Breast epithelium (tissue), 4 donors: ENCODE measurements at regions not wholly inside any gene's neighbourhood (a gene's known extent, or its start where the extent isn't known, plus 50 kb on each side); places are given as distances from the start of the nearest gene placed in this dataset.

Experiments used
- DNase-seq, 2 donors: peaks; one replicate each; pipeline ENCODE4 v3.0.0-alpha.2; 2019; ENCODE audit warnings: low spot score in 2 of 2
- H3K27ac ChIP-seq, 2 donors: fragments of 200-600 bp; sonication (generic) in 1 of 2; one replicate each; pipeline ENCODE4 v1.5.1; 2016 to 2019; ENCODE audit warnings: mild to moderate bottlenecking in 1 of 2
- H3K27me3 ChIP-seq, 2 donors: fragments of 200-600 bp; sonication (generic) in 1 of 2; one replicate each; pipeline versions ENCODE4 v1.5.1 to v1.6.0; 2017 to 2019; ENCODE audit warnings: control low read depth in 1 of 2, mild to moderate bottlenecking in 1 of 2
- H3K36me3 ChIP-seq: fragments of 200-600 bp; one replicate; pipeline ENCODE4 v1.5.1; 2019
- H3K4me1 ChIP-seq, 2 donors: fragments of 200-600 bp; sonication (generic); one replicate each; pipeline ENCODE4 v1.5.1; 2016 to 2019; ENCODE audit warnings: control low read depth in 1 of 2
- H3K4me3 ChIP-seq, 3 donors: fragments of 200-600 bp; sonication (generic); 1 replicate in 2 of 3; 2 replicates in 1 of 3; pipeline ENCODE4 v1.5.1; 2016 to 2019; ENCODE audit warnings: mild to moderate bottlenecking in 3 of 3, moderate library complexity in 2 of 3
- H3K9me3 ChIP-seq, 2 donors: fragments of 200-600 bp; sonication (generic) in 1 of 2; one replicate each; pipeline ENCODE4 v1.5.1; 2016 to 2019; ENCODE audit warnings: control low read depth in 1 of 2
- POLR2A ChIP-seq: fragments of 450-650 bp; IDR thresholded peaks from one replicate; pipeline ENCODE4 v1.6.1; 2016; ENCODE audit warnings: antibody characterized with exemption, mild to moderate bottlenecking, moderate library complexity
- POLR2AphosphoS5 ChIP-seq, 3 donors: sonication (generic); formaldehyde crosslinking; IDR thresholded peaks; one replicate each; pipeline ENCODE4 v1.6.1; 2017; ENCODE audit warnings: antibody characterized with exemption in 3 of 3
- intact Hi-C: fragments of 100-400 bp; cut with DNase I; formaldehyde crosslinking; loops from one replicate; pipeline ENCODE4 v1.15.1; 2023; ENCODE audit warnings: low total_unique reads
- TF ChIP-seq, protein P1 (sequence below), 3 donors: fragments of 450-650 bp; IDR thresholded peaks; one replicate each; pipeline ENCODE4 v1.5.1; 2016 to 2017; ENCODE audit warnings: antibody characterized with exemption in 3 of 3, mild to moderate bottlenecking in 3 of 3, moderate library complexity in 3 of 3

GRCh38 chr1:199044191-199044590, 405.4 kb downstream of the PTPRC start:
- intact Hi-C loops = no loop called here

GRCh38 chr1:199046618-199047017, 407.8 kb downstream of the PTPRC start:
- Histone ChIP-seq H3K9me3 (peaks cover 0 to 8% of the 10 kb centered on the region in 2 donors), H3K36me3 (no peaks in the 10 kb centered on the region), H3K27ac (no peak overlapping the region), H3K4me1 (no peaks in the 10 kb centered on the region), H3K4me3 (no peak overlapping the region), H3K27me3 (no peaks in the 10 kb centered on the region)
- TF ChIP-seq POLR2A = no peak
- no peak for TF ChIP-seq POLR2AphosphoS5 (IDR thresholded peaks at IDR 0.05)
- TF ChIP-seq, protein P1, sequence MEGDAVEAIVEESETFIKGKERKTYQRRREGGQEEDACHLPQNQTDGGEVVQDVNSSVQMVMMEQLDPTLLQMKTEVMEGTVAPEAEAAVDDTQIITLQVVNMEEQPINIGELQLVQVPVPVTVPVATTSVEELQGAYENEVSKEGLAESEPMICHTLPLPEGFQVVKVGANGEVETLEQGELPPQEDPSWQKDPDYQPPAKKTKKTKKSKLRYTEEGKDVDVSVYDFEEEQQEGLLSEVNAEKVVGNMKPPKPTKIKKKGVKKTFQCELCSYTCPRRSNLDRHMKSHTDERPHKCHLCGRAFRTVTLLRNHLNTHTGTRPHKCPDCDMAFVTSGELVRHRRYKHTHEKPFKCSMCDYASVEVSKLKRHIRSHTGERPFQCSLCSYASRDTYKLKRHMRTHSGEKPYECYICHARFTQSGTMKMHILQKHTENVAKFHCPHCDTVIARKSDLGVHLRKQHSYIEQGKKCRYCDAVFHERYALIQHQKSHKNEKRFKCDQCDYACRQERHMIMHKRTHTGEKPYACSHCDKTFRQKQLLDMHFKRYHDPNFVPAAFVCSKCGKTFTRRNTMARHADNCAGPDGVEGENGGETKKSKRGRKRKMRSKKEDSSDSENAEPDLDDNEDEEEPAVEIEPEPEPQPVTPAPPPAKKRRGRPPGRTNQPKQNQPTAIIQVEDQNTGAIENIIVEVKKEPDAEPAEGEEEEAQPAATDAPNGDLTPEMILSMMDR (IDR thresholded peaks at IDR 0.05) = no peak
- no peak for DNase-seq
- intact Hi-C loops = no loop called here

More at GRCh38 chr1:199044191-199044590, 405.4 kb downstream of the PTPRC start:
- no peak for TF ChIP-seq POLR2AphosphoS5 (IDR thresholded peaks at IDR 0.05)
- TF ChIP-seq, protein P1 (IDR thresholded peaks at IDR 0.05) = no peak
- no peak for TF ChIP-seq POLR2A
- H3K9me3 ChIP-seq = no peaks in the 10 kb centered on the region
- H3K27ac ChIP-seq = no peak overlapping the region
- no peak for DNase-seq
- H3K27me3 ChIP-seq = no peaks in the 10 kb centered on the region
- no peak overlapping the region for H3K4me3 ChIP-seq
- no peaks in the 10 kb centered on the region for H3K36me3 ChIP-seq
- H3K4me1 ChIP-seq = no peaks in the 10 kb centered on the region

DNA sequence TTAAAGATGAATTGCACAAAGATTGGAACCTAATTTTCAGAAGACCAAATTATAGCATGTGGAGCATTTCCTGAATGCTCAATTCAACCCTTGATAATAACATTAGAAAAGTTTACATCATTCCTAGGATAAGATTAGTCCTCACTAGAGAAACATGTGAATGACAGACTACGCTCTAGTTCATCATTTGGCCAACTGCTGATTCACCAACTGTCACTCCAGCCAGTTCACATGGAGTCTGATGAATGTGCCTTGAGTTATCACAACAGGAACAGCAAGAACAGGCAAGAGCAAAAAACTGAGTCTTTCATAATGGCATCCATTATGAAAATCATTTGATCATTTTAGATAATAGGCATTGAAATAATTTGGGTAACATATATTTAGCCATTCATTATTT, 415.9 kb downstream of the PTPRC start:
- no peak for TF ChIP-seq POLR2A
- Histone ChIP-seq H3K36me3 (no peaks in the 10 kb centered on the region), H3K27me3 (no peaks in the 10 kb centered on the region), H3K4me1 (no peaks in the 10 kb centered on the region), H3K4me3 (no peak overlapping the region), H3K9me3 (peaks cover 0 to 8% of the 10 kb centered on the region in 2 donors), H3K27ac (no peak overlapping the region)
- no peak for DNase-seq
- intact Hi-C loops = no loop called here

DNA sequence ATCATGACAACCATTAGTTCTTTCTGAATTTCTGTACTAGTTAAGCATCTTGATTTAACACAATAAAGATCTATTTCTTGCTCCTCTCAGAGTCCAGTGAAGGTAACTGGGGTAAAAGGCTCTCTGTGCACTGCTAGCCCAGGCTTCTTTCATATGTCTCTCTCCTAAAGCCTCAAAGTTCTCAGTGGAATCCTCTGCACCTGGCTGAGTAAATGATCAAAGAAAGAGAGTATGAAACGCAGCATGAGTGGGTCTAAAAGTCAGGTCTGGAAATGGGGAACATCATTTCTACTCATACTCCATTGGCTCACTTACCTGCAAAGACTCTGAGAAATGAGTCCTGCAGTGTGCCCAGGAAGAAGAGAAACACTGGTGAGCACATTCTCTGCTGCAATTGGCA, 418.5 kb downstream of the PTPRC start:
- intact Hi-C loops = no loop called here
- Histone ChIP-seq H3K9me3 (no peaks in the 10 kb centered on the region), H3K4me1 (no peaks in the 10 kb centered on the region), H3K36me3 (no peaks in the 10 kb centered on the region), H3K27ac (no peak overlapping the region), H3K27me3 (no peaks in the 10 kb centered on the region), H3K4me3 (no peak overlapping the region)
- no peak for DNase-seq
- TF ChIP-seq POLR2A = no peak
- TF ChIP-seq, protein P1 (IDR thresholded peaks at IDR 0.05) = no peak
- no peak for TF ChIP-seq POLR2AphosphoS5 (IDR thresholded peaks at IDR 0.05)

DNA sequence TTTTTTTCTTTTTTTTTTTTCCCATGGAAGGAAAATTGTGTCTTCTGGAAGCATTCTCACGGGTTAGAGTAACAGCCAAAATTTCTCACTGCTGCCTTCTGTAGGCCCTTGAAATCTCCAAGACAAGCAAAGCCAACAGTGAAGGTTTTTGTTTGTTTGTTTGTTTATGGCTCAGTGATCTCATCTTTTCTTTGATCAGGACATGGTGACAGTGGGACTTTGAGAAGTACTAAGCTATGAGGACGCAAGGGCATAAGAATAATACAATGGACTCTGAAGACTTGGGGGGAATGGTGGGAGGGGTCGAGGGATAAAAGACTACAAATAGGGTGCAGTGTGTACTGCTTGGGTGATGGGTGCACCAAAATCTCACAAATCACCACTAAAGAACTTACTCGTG, 419.4 kb downstream of the PTPRC start:
- intact Hi-C loops = no loop called here
- no peaks in the 10 kb centered on the region for H3K27me3 ChIP-seq
- H3K36me3 ChIP-seq = no peaks in the 10 kb centered on the region
- DNase-seq = no peak
- H3K9me3 ChIP-seq = no peaks in the 10 kb centered on the region
- no peak overlapping the region for H3K4me3 ChIP-seq
- no peak overlapping the region for H3K27ac ChIP-seq
- TF ChIP-seq POLR2A (no peak), POLR2AphosphoS5 (IDR thresholded peaks at IDR 0.05) (no peak)
- H3K4me1 ChIP-seq = no peaks in the 10 kb centered on the region

GRCh38 chr1:199064971-199065370, 426.1 kb downstream of the PTPRC start:
- no peaks in the 10 kb centered on the region for H3K27me3 ChIP-seq
- H3K36me3 ChIP-seq = no peaks in the 10 kb centered on the region
- H3K27ac ChIP-seq = no peak overlapping the region
- TF ChIP-seq POLR2AphosphoS5 (IDR thresholded peaks at IDR 0.05) (no peak), POLR2A (no peak)
- TF ChIP-seq, protein P1 (IDR thresholded peaks at IDR 0.05) = no peak
- H3K4me1 ChIP-seq = no peaks in the 10 kb centered on the region
- no peak overlapping the region for H3K4me3 ChIP-seq
- intact Hi-C loops = no loop called here
- no peaks in the 10 kb centered on the region for H3K9me3 ChIP-seq
- no peak for DNase-seq
